ENCODE measurements at regions not wholly inside any gene's neighbourhood (a gene's known extent, or its start where the extent isn't known, plus 50 kb on each side); places are given as distances from the start of the nearest gene placed in this dataset.

GRCh38 chr7:136566491-136566890 lies 302.0 kb upstream of the CHRM2 start:
- Histone ChIP-seq H3F3A (ENCODE audit: low read length, unreplicated experiment) (no peaks in the 10 kb centered on the region), H3K79me2 (ENCODE audit: low read length) (no peaks in the 10 kb centered on the region), H3K27ac (ENCODE audit: low read length) (no peak overlapping the region), H3K27me3 (ENCODE audit: low read length) (no peaks in the 10 kb centered on the region), H3K9me2 (replicated peaks; ENCODE audit: low read length) (no peaks in the 10 kb centered on the region), H3K9me3 (ENCODE audit: low read length) (no peaks in the 10 kb centered on the region), H3K9ac (ENCODE audit: low read length) (no peak overlapping the region), H2AFZ (ENCODE audit: low read length) (no peak overlapping the region), H4K20me1 (ENCODE audit: low read length) (no peaks in the 10 kb centered on the region), H3K4me3 (ENCODE audit: low read length) (no peak overlapping the region), H3K4me2 (ENCODE audit: low read length) (no peak overlapping the region), H3K36me3 (ENCODE audit: low read depth, low read length) (no peaks in the 10 kb centered on the region), H3K4me1 (ENCODE audit: insufficient read depth, low read length) (no peaks in the 10 kb centered on the region)
- ATAC-seq (no peak), DNase-seq (no peak)
- CTCF ChIA-PET = no interaction called here
- POLR2A ChIA-PET (ENCODE audit: unreplicated experiment) = no interaction called here
- no peak for TF ChIP-seq EZH2 (IDR thresholded peaks at IDR 0.05; ENCODE audit: low read length, unreplicated experiment)
- no peak for TF ChIP-seq CTCF (conservative IDR thresholded peaks at IDR 0.05; ENCODE audit: low read depth, low read length)
- no peak for TF ChIP-seq EZH2phosphoT487 (IDR thresholded peaks at IDR 0.05; ENCODE audit: borderline replicate concordance, low read length)
- no TSS peak for BruUV-seq (replicated peaks)
- intact Hi-C loops (cut with micrococcal nuclease) = no loop called here

- CTCF ChIA-PET = no interaction called here
Measured at GRCh38 chr7:136555933-136556332, 312.5 kb upstream of the CHRM2 start.

GRCh38 chr7:136551618-136552017 lies 316.8 kb upstream of the CHRM2 start:
- no peak overlapping the region for H3K4me2 ChIP-seq (ENCODE audit: low read length)
- H3K9me2 ChIP-seq (replicated peaks; ENCODE audit: low read length) = no peaks in the 10 kb centered on the region
- no peak for DNase-seq
- CTCF ChIA-PET = no interaction called here
- H3K4me3 ChIP-seq (ENCODE audit: low read length) = no peak overlapping the region
- H3F3A ChIP-seq (ENCODE audit: low read length, unreplicated experiment) = no peaks in the 10 kb centered on the region
- H3K79me2 ChIP-seq (ENCODE audit: low read length) = no peaks in the 10 kb centered on the region
- TF ChIP-seq EZH2phosphoT487 (IDR thresholded peaks at IDR 0.05; ENCODE audit: borderline replicate concordance, low read length) (no peak), CTCF (conservative IDR thresholded peaks at IDR 0.05; ENCODE audit: low read depth, low read length) (no peak), EZH2 (IDR thresholded peaks at IDR 0.05; ENCODE audit: low read length, unreplicated experiment) (no peak)
- H2AFZ ChIP-seq (ENCODE audit: low read length) = no peak overlapping the region
- no peaks in the 10 kb centered on the region for H3K36me3 ChIP-seq (ENCODE audit: low read depth, low read length)
- H4K20me1 ChIP-seq (ENCODE audit: low read length) = no peaks in the 10 kb centered on the region
- no peaks in the 10 kb centered on the region for H3K4me1 ChIP-seq (ENCODE audit: insufficient read depth, low read length)
- intact Hi-C loops (cut with micrococcal nuclease) = no loop called here
- no peak overlapping the region for H3K9ac ChIP-seq (ENCODE audit: low read length)
- no peaks in the 10 kb centered on the region for H3K27me3 ChIP-seq (ENCODE audit: low read length)
- BruUV-seq (replicated peaks) = no TSS peak
- no peak for ATAC-seq
- no peaks in the 10 kb centered on the region for H3K9me3 ChIP-seq (ENCODE audit: low read length)
- POLR2A ChIA-PET (ENCODE audit: unreplicated experiment) = no interaction called here
- no peak overlapping the region for H3K27ac ChIP-seq (ENCODE audit: low read length)

More at GRCh38 chr7:136555933-136556332, 312.5 kb upstream of the CHRM2 start:
- BruUV-seq (replicated peaks) = no TSS peak
- no peak overlapping the region for H3K4me3 ChIP-seq (ENCODE audit: low read length)
- H3K27ac ChIP-seq (ENCODE audit: low read length) = no peak overlapping the region
- POLR2A ChIA-PET (ENCODE audit: unreplicated experiment) = no interaction called here
- no peaks in the 10 kb centered on the region for H3K27me3 ChIP-seq (ENCODE audit: low read length)
- no peaks in the 10 kb centered on the region for H3K9me2 ChIP-seq (replicated peaks; ENCODE audit: low read length)
- DNase-seq = no peak
- TF ChIP-seq EZH2phosphoT487 (IDR thresholded peaks at IDR 0.05; ENCODE audit: borderline replicate concordance, low read length) = no peak
- no peak for TF ChIP-seq CTCF (conservative IDR thresholded peaks at IDR 0.05; ENCODE audit: low read depth, low read length)
- no peak for TF ChIP-seq EZH2 (IDR thresholded peaks at IDR 0.05; ENCODE audit: low read length, unreplicated experiment)
- intact Hi-C loops (cut with micrococcal nuclease) = no loop called here
- no peaks in the 10 kb centered on the region for H3K9me3 ChIP-seq (ENCODE audit: low read length)
- no peaks in the 10 kb centered on the region for H4K20me1 ChIP-seq (ENCODE audit: low read length)
- no peak overlapping the region for H3K4me2 ChIP-seq (ENCODE audit: low read length)
- no peaks in the 10 kb centered on the region for H3K79me2 ChIP-seq (ENCODE audit: low read length)
- H2AFZ ChIP-seq (ENCODE audit: low read length) = no peak overlapping the region
- H3F3A ChIP-seq (ENCODE audit: low read length, unreplicated experiment) = no peaks in the 10 kb centered on the region
- no peak overlapping the region for H3K9ac ChIP-seq (ENCODE audit: low read length)
- no peaks in the 10 kb centered on the region for H3K4me1 ChIP-seq (ENCODE audit: insufficient read depth, low read length)
- no peak for ATAC-seq
- no peaks in the 10 kb centered on the region for H3K36me3 ChIP-seq (ENCODE audit: low read depth, low read length)
